ENCODE measurements at regions not wholly inside any gene's neighbourhood (a gene's known extent, or its start where the extent isn't known, plus 50 kb on each side); places are given as distances from the start of the nearest gene placed in this dataset.

- Histone ChIP-seq H3K9me2 (ENCODE audit: low read depth, low read length) (no peaks in the 10 kb centered on the region), H3K4me1 (ENCODE audit: insufficient read depth, low read length, severe bottlenecking) (no peaks in the 10 kb centered on the region), H3K4me2 (ENCODE audit: low read length) (no peak overlapping the region), H4K20me1 (ENCODE audit: insufficient read depth, low read length) (no peaks in the 10 kb centered on the region), H3K27ac (ENCODE audit: low read depth, low read length, poor library complexity, severe bottlenecking) (no peak overlapping the region), H3K36me3 (ENCODE audit: insufficient read depth, low read length) (no peaks in the 10 kb centered on the region), H3K9me3 (ENCODE audit: low read length) (no peaks in the 10 kb centered on the region), H2AFZ (ENCODE audit: low read length) (no peak overlapping the region), H3F3A (ENCODE audit: insufficient read depth, low read length) (no peaks in the 10 kb centered on the region), H3K9ac (ENCODE audit: low read length) (no peak overlapping the region), H3K27me3 (ENCODE audit: insufficient read depth, low read length) (no peaks in the 10 kb centered on the region), H3K79me2 (ENCODE audit: insufficient read depth, low read length) (no peaks in the 10 kb centered on the region), H3K4me3 (ENCODE audit: low read depth, low read length, poor library complexity, severe bottlenecking) (no peak overlapping the region)
- no peak for TF ChIP-seq CTCF (IDR thresholded peaks at IDR 0.05; ENCODE audit: low read length)
- TF ChIP-seq EZH2 (IDR thresholded peaks at IDR 0.05; ENCODE audit: borderline replicate concordance, low read length), result no peak
Observed at GRCh38 chr11:120061036-120061760, 76.7 kb downstream of the TRIM29 start.

DNA sequence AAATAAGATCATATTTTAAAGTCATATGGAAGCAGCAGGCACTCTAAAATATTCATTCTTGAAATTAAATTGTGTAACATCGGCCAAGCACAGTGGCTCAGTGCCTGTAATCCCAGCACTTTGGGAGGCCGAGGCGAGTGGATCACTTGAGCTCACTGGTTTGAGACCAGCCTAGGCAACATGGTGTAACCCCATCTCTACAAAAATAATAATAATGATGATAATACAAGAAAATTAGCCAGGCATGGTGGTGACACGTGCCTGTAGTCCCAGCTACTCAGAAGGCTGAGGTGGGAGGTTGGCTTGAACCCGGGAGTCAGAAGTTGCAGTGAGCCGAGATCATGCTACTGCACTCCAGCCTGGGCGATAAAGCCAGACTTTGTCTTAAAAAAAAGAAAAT is 77.4 kb downstream of the TRIM29 start:
- no peaks in the 10 kb centered on the region for H4K20me1 ChIP-seq (ENCODE audit: insufficient read depth, low read length)

DNA sequence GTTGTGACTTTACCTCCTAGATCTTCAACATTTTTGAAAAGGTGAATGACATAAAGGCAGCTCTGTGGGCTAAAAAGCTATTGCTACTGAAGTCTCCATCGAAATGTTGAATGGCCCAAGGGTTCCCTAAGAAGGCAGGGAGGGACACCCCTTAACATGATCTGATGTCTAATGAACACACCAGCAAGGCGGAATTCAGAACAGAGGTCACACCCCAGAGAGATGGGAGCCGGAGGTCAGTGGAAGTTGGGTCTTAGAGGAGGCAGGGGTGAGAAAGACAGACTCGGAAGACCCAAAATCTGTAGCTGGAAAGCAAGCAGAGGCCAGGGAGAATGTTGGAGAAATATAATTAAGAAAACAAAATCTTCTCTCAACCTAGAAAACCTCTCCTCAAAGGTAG is 79.0 kb downstream of the TRIM29 start:
- H3K9me2 ChIP-seq (ENCODE audit: low read depth, low read length), result no peaks in the 10 kb centered on the region
- H3K27ac ChIP-seq (ENCODE audit: low read depth, low read length, poor library complexity, severe bottlenecking), result no peak overlapping the region
- no peaks in the 10 kb centered on the region for H3F3A ChIP-seq (ENCODE audit: insufficient read depth, low read length)
- H3K79me2 ChIP-seq (ENCODE audit: insufficient read depth, low read length), result no peaks in the 10 kb centered on the region
- no peaks in the 10 kb centered on the region for H3K27me3 ChIP-seq (ENCODE audit: insufficient read depth, low read length)
- H3K9ac ChIP-seq (ENCODE audit: low read length), result no peak overlapping the region
- no peak overlapping the region for H3K4me3 ChIP-seq (ENCODE audit: low read depth, low read length, poor library complexity, severe bottlenecking)
- H2AFZ ChIP-seq (ENCODE audit: low read length), result no peak overlapping the region
- no peaks in the 10 kb centered on the region for H4K20me1 ChIP-seq (ENCODE audit: insufficient read depth, low read length)
- no peaks in the 10 kb centered on the region for H3K36me3 ChIP-seq (ENCODE audit: insufficient read depth, low read length)
- H3K9me3 ChIP-seq (ENCODE audit: low read length), result no peaks in the 10 kb centered on the region
- no peak overlapping the region for H3K4me2 ChIP-seq (ENCODE audit: low read length)
- no peaks in the 10 kb centered on the region for H3K4me1 ChIP-seq (ENCODE audit: insufficient read depth, low read length, severe bottlenecking)
- no peak for TF ChIP-seq EZH2 (IDR thresholded peaks at IDR 0.05; ENCODE audit: borderline replicate concordance, low read length)
- no peak for TF ChIP-seq CTCF (IDR thresholded peaks at IDR 0.05; ENCODE audit: low read length)

More for the DNA sequence above, 77.4 kb downstream of the TRIM29 start:
- Histone ChIP-seq H3K9ac (ENCODE audit: low read length) (no peak overlapping the region), H3K4me2 (ENCODE audit: low read length) (no peak overlapping the region), H3K27me3 (ENCODE audit: insufficient read depth, low read length) (no peaks in the 10 kb centered on the region), H3K4me3 (ENCODE audit: low read depth, low read length, poor library complexity, severe bottlenecking) (no peak overlapping the region), H3K9me2 (ENCODE audit: low read depth, low read length) (no peaks in the 10 kb centered on the region), H2AFZ (ENCODE audit: low read length) (no peak overlapping the region), H3K36me3 (ENCODE audit: insufficient read depth, low read length) (no peaks in the 10 kb centered on the region), H3K79me2 (ENCODE audit: insufficient read depth, low read length) (no peaks in the 10 kb centered on the region), H3K9me3 (ENCODE audit: low read length) (no peaks in the 10 kb centered on the region), H3K4me1 (ENCODE audit: insufficient read depth, low read length, severe bottlenecking) (no peaks in the 10 kb centered on the region), H3K27ac (ENCODE audit: low read depth, low read length, poor library complexity, severe bottlenecking) (no peak overlapping the region), H3F3A (ENCODE audit: insufficient read depth, low read length) (no peaks in the 10 kb centered on the region)
- no peak for TF ChIP-seq EZH2 (IDR thresholded peaks at IDR 0.05; ENCODE audit: borderline replicate concordance, low read length)
- no peak for TF ChIP-seq CTCF (IDR thresholded peaks at IDR 0.05; ENCODE audit: low read length)

All from OCI-LY1 (cell line).